H1 (cell line): ENCODE measurements at regions not wholly inside any gene's neighbourhood (a gene's known extent, or its start where the extent isn't known, plus 50 kb on each side); places are given as distances from the start of the nearest gene placed in this dataset.

Experiments
- CTCF ChIA-PET: fragments of 300-600 bp; sonication (Branson Sonifier 250); formaldehyde crosslinking; loops from one replicate; lab custom pipeline; 2021; ENCODE audit not compliant: partially characterized antibody; lab: Charles Lee
- POLR2A ChIA-PET: fragments of 300-600 bp; sonication (Branson Sonifier 250); formaldehyde crosslinking; loops from one replicate; lab custom pipeline; 2021; ENCODE audit warnings: inconsistent platforms; ENCODE audit not compliant: partially characterized antibody; lab: Charles Lee
- DNase-seq, 2 experiments: peaks; one replicate each; pipeline versions ENCODE4 v3.0.0 to v3.0.0-alpha.2; 2010 to 2022; ENCODE audit warnings: low spot score in 2 of 2, low read depth in 1 of 2, mixed read lengths in 1 of 2
- FAIRE-seq: peaks from 2 replicates; lab custom pipeline; 2011; peaks lifted over from hg19 to GRCh38; lab: Jason Lieb, UNC
- H2AFZ ChIP-seq: 2 replicates; pipeline ENCODE4 v1.8.1; 2012; ENCODE audit warnings: low read length, inconsistent platforms
- H2AK5ac ChIP-seq: 2 replicates; pipeline ENCODE4 v1.6.1; 2013; ENCODE audit warnings: low read depth, low read length
- H2BK120ac ChIP-seq: replicated peaks from 2 replicates; pipeline ENCODE3; 2013; ENCODE audit warnings: low read depth, low read length, inconsistent platforms
- H2BK12ac ChIP-seq: 2 replicates; pipeline ENCODE4 v1.6.1; 2013; ENCODE audit warnings: low read depth, low read length
- H2BK15ac ChIP-seq: 2 replicates; pipeline ENCODE4 v1.6.1; 2013; ENCODE audit warnings: low read length
- H2BK20ac ChIP-seq: 2 replicates; pipeline ENCODE4 v1.6.1; 2013; ENCODE audit warnings: low read length
- H2BK5ac ChIP-seq: 2 replicates; pipeline ENCODE4 v1.6.1; 2013; ENCODE audit warnings: low read depth, low read length
- H3K14ac ChIP-seq: 2 replicates; pipeline ENCODE4 v1.6.1; 2013; ENCODE audit warnings: inconsistent platforms; ENCODE audit not compliant: insufficient read length
- H3K18ac ChIP-seq: 2 replicates; pipeline ENCODE4 v1.6.1; 2013; ENCODE audit warnings: low read length; ENCODE audit errors: extremely low read depth
- H3K23ac ChIP-seq: 2 replicates; pipeline ENCODE4 v1.6.1; 2013; ENCODE audit warnings: inconsistent platforms; ENCODE audit not compliant: insufficient read length
- H3K23me2 ChIP-seq: 2 replicates; pipeline ENCODE4 v1.6.1; 2013; ENCODE audit warnings: low read depth, low read length
- H3K27ac ChIP-seq: 2 replicates; pipeline ENCODE4 v1.6.1; 2011; ENCODE audit warnings: low read depth, low read length, inconsistent platforms
- H3K27me3 ChIP-seq, 4 experiments: replicated peaks in 1 of 4; 1 replicate in 1 of 4; 2 replicates in 3 of 4; pipeline versions ENCODE4 v1.6.1 to v1.8.1; 2011 to 2013; ENCODE audit warnings: low read length in 3 of 4, mild to moderate bottlenecking in 3 of 4, inconsistent platforms in 2 of 4, mixed read lengths in 2 of 4, moderate library complexity in 1 of 4; ENCODE audit not compliant: control insufficient read depth in 3 of 4, insufficient read depth in 3 of 4; ENCODE audit errors: extremely low read depth in 1 of 4
- H3K36me3 ChIP-seq, 4 experiments: 2 replicates each; pipeline versions ENCODE4 v1.6.1 to v1.8.1; 2011 to 2013; ENCODE audit warnings: mild to moderate bottlenecking in 4 of 4, low read length in 3 of 4, moderate library complexity in 2 of 4, control low read depth in 1 of 4, inconsistent platforms in 1 of 4; ENCODE audit not compliant: insufficient read depth in 4 of 4, control insufficient read depth in 2 of 4
- H3K4ac ChIP-seq: replicated peaks from 2 replicates; pipeline ENCODE3; 2013; ENCODE audit warnings: low read length, low read depth, mixed read lengths, inconsistent platforms; ENCODE audit not compliant: insufficient read length
- H3K4me1 ChIP-seq, 4 experiments: replicated peaks in 1 of 4; 1 replicate in 1 of 4; 2 replicates in 3 of 4; pipeline versions ENCODE4 v1.6.1 to v1.8.1; 2011 to 2013; ENCODE audit warnings: low read length in 3 of 4, inconsistent platforms in 2 of 4, mixed read lengths in 1 of 4; ENCODE audit not compliant: insufficient read depth in 4 of 4, control insufficient read depth in 3 of 4
- H3K4me2 ChIP-seq, 2 experiments: 2 replicates each; pipeline versions ENCODE4 v1.6.1 to v1.8.1; 2011 to 2013; ENCODE audit warnings: low read depth in 2 of 2, low read length in 2 of 2, control low read depth in 1 of 2, inconsistent platforms in 1 of 2, mild to moderate bottlenecking in 1 of 2; ENCODE audit not compliant: insufficient read depth in 1 of 2
- H3K4me3 ChIP-seq, 4 experiments: fragments of 200-600, 300-600 bp in 1 of 4; sonication (generic), shearing (Covaris generic), sonication (Bioruptor Twin) in 1 of 4; 2 replicates each; pipeline versions ENCODE4 v1.5.1 to v1.8.1; 2011 to 2016; ENCODE audit warnings: low read length in 4 of 4, low read depth in 3 of 4, control low read depth in 2 of 4, inconsistent platforms in 2 of 4, mild to moderate bottlenecking in 2 of 4, mixed read lengths in 1 of 4, moderate library complexity in 1 of 4; ENCODE audit not compliant: insufficient read depth in 2 of 4; ENCODE audit errors: extremely low read depth in 1 of 4
- H3K56ac ChIP-seq: replicated peaks from 2 replicates; pipeline ENCODE3; 2013; ENCODE audit warnings: low read depth, mild to moderate bottlenecking, mixed read lengths, low read length, inconsistent platforms; ENCODE audit not compliant: insufficient read length
- H3K79me1 ChIP-seq: 2 replicates; pipeline ENCODE4 v1.6.1; 2013; ENCODE audit warnings: low read depth, low read length, control low read depth
- H3K79me2 ChIP-seq, 2 experiments: 2 replicates each; pipeline versions ENCODE4 v1.6.1 to v1.8.1; 2012 to 2013; ENCODE audit warnings: low read length in 2 of 2, mild to moderate bottlenecking in 2 of 2, inconsistent platforms in 1 of 2; ENCODE audit not compliant: insufficient read depth in 2 of 2, control insufficient read depth in 1 of 2
- H3K9ac ChIP-seq, 4 experiments: replicated peaks in 1 of 4; 1 replicate in 1 of 4; 2 replicates in 3 of 4; pipeline versions ENCODE4 v1.6.1 to v1.8.1; 2011 to 2013; ENCODE audit warnings: low read depth in 3 of 4, low read length in 3 of 4, control low read depth in 2 of 4, mild to moderate bottlenecking in 2 of 4, moderate library complexity in 2 of 4, inconsistent platforms in 1 of 4; ENCODE audit errors: extremely low read depth in 1 of 4
- H3K9me3 ChIP-seq, 2 experiments: 2 replicates each; pipeline versions ENCODE4 v1.6.1 to v1.8.1; 2012 to 2013; ENCODE audit warnings: mild to moderate bottlenecking in 2 of 2, moderate library complexity in 2 of 2, control low read depth in 1 of 2, inconsistent platforms in 1 of 2, low read depth in 1 of 2, low read length in 1 of 2, mixed read lengths in 1 of 2; ENCODE audit not compliant: insufficient read depth in 2 of 2
- H4K20me1 ChIP-seq, 2 experiments: replicated peaks in 1 of 2; 2 replicates each; pipeline versions ENCODE3 to v1.8.1; 2011 to 2013; ENCODE audit warnings: inconsistent platforms in 2 of 2, low read length in 2 of 2, mild to moderate bottlenecking in 1 of 2; ENCODE audit not compliant: insufficient read depth in 2 of 2, control insufficient read depth in 1 of 2
- H4K5ac ChIP-seq: 2 replicates; pipeline ENCODE4 v1.6.1; 2013; ENCODE audit warnings: low read length, low read depth, mixed read lengths, inconsistent platforms; ENCODE audit not compliant: insufficient read length
- H4K8ac ChIP-seq: 2 replicates; pipeline ENCODE4 v1.8.0; 2013; ENCODE audit warnings: mild to moderate bottlenecking, moderate library complexity, low read length, inconsistent platforms; ENCODE audit not compliant: insufficient read depth; ENCODE audit errors: extremely low read depth
- H4K91ac ChIP-seq: replicated peaks from 2 replicates; pipeline ENCODE3; 2013; ENCODE audit warnings: low read length, mixed read lengths, inconsistent platforms; ENCODE audit not compliant: insufficient read length
- ASH2L ChIP-seq: fragments of 200-600, 300-600 bp; sonication (generic); IDR thresholded peaks from one replicate; pipeline ENCODE4 v1.7.1; 2017; ENCODE audit warnings: low read length
- BRCA1 ChIP-seq: IDR thresholded peaks from 2 replicates; pipeline ENCODE4 v1.6.1; 2012; ENCODE audit warnings: low read depth, low read length, improper control_type of control experiment
- CTBP2 ChIP-seq: IDR thresholded peaks from 2 replicates; pipeline ENCODE4 v1.7.0; 2011; ENCODE audit warnings: borderline replicate concordance, mild to moderate bottlenecking, moderate library complexity, mixed read lengths, low read length; ENCODE audit not compliant: insufficient read depth, insufficient read length
- EZH2 ChIP-seq: fragments of 200-600 bp; sonication (generic); IDR thresholded peaks from 2 replicates; pipeline ENCODE4 v1.7.1; 2012; ENCODE audit warnings: low read depth, mild to moderate bottlenecking, moderate library complexity, low read length, inconsistent platforms; ENCODE audit not compliant: severe bottlenecking
- HDAC6 ChIP-seq: IDR thresholded peaks from one replicate; pipeline ENCODE4 v1.7.1; 2012; ENCODE audit warnings: low read depth, mild to moderate bottlenecking, inconsistent platforms, low read length, moderate library complexity
- KDM4A ChIP-seq: IDR thresholded peaks from one replicate; pipeline ENCODE4 v1.7.1; 2012; ENCODE audit warnings: low read depth, mild to moderate bottlenecking, moderate library complexity, low read length, inconsistent platforms; ENCODE audit not compliant: severe bottlenecking
- MAFK ChIP-seq: IDR thresholded peaks from 2 replicates; pipeline ENCODE4 v1.6.1; 2012; ENCODE audit warnings: low read depth, mild to moderate bottlenecking, improper control_type of control experiment, low read length
- NANOG ChIP-seq: IDR thresholded peaks from 2 replicates; pipeline ENCODE4 v1.6.1; 2011; ENCODE audit warnings: low read length, low read depth, mild to moderate bottlenecking, inconsistent platforms; ENCODE audit not compliant: insufficient read depth, poor library complexity, severe bottlenecking
- POLR2A ChIP-seq, 2 experiments: IDR thresholded peaks; 1 replicate in 1 of 2; 2 replicates in 1 of 2; pipeline ENCODE4 v1.6.1; 2011; ENCODE audit warnings: low read depth in 2 of 2, low read length in 2 of 2, mild to moderate bottlenecking in 2 of 2; ENCODE audit errors: control extremely low read depth in 1 of 2
- SIRT6 ChIP-seq: IDR thresholded peaks from one replicate; pipeline ENCODE4 v1.7.1; 2012; ENCODE audit warnings: low read length, inconsistent platforms
- TAF7 ChIP-seq: optimal IDR thresholded peaks from 2 replicates; pipeline ENCODE3; 2011; ENCODE audit warnings: low read depth, mild to moderate bottlenecking, inconsistent platforms, low read length, moderate library complexity, borderline replicate concordance
- TF ChIP-seq, protein P1 (sequence below), 3 experiments: IDR thresholded peaks; 1 replicate in 2 of 3; 2 replicates in 1 of 3; pipeline versions ENCODE4 v1.5.1 to v1.6.1; 2011; ENCODE audit warnings: low read length in 3 of 3, mild to moderate bottlenecking in 3 of 3, inconsistent platforms in 2 of 3, low read depth in 1 of 3, moderate library complexity in 1 of 3; ENCODE audit not compliant: insufficient read depth in 1 of 3; ENCODE audit errors: control extremely low read depth in 1 of 3
- TF ChIP-seq, protein P2 (sequence below): IDR thresholded peaks from 2 replicates; pipeline ENCODE4 v1.6.1; 2011; ENCODE audit warnings: low read depth, mild to moderate bottlenecking, low read length; ENCODE audit not compliant: insufficient read depth

DNA sequence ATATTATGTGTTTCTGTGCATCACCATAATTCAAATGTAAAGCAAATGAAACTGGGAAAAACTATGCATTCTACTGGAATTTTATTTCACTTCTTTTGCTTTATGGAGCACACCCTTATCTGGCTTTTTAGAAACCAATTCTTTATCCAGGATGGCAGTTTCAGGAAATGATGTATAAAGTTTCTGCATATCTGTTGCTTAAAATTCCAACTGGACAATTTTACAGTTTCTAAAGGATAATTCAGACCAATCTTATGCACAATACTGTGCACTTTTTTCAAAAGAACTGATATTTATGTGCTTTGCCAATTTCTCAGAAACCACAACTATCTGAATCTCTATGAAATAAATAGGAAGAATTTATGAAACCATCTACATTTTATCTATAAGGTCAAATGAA lies 246.5 kb upstream of the MIR17HG start:
- Histone ChIP-seq H3K4ac (no peak overlapping the region), H3K18ac (no peak overlapping the region), H2BK5ac (no peak overlapping the region), H3K27ac (no peak overlapping the region), H3K4me2 (no peak overlapping the region), H3K14ac (no peak overlapping the region), H3K79me2 (no peaks in the 10 kb centered on the region), H4K20me1 (no peaks in the 10 kb centered on the region), H2BK20ac (no peak overlapping the region), H2AFZ (no peak overlapping the region), H3K9me3 (no peaks in the 10 kb centered on the region), H2BK12ac (no peak overlapping the region), H3K23ac (no peak overlapping the region), H3K79me1 (no peaks in the 10 kb centered on the region), H4K5ac (no peak overlapping the region), H3K4me1 (no peaks in the 10 kb centered on the region), H2BK15ac (no peak overlapping the region), H3K23me2 (no peaks in the 10 kb centered on the region), H3K56ac (no peak overlapping the region), H2BK120ac (no peak overlapping the region), H3K4me3 (no peak overlapping the region), H3K27me3 (peaks cover 0 to 1% (median 0%) of the 10 kb centered on the region in 4 experiments; a peak in 1 of 7 replicates), H3K36me3 (no peaks in the 10 kb centered on the region), H4K8ac (no peak overlapping the region), H3K9ac (no peak overlapping the region), H4K91ac (no peak overlapping the region), H2AK5ac (no peak overlapping the region)
- CTCF ChIA-PET: no interaction called here
- no peak for DNase-seq
- POLR2A ChIA-PET: no interaction called here
- no peak for FAIRE-seq
- TF ChIP-seq, protein P1, sequence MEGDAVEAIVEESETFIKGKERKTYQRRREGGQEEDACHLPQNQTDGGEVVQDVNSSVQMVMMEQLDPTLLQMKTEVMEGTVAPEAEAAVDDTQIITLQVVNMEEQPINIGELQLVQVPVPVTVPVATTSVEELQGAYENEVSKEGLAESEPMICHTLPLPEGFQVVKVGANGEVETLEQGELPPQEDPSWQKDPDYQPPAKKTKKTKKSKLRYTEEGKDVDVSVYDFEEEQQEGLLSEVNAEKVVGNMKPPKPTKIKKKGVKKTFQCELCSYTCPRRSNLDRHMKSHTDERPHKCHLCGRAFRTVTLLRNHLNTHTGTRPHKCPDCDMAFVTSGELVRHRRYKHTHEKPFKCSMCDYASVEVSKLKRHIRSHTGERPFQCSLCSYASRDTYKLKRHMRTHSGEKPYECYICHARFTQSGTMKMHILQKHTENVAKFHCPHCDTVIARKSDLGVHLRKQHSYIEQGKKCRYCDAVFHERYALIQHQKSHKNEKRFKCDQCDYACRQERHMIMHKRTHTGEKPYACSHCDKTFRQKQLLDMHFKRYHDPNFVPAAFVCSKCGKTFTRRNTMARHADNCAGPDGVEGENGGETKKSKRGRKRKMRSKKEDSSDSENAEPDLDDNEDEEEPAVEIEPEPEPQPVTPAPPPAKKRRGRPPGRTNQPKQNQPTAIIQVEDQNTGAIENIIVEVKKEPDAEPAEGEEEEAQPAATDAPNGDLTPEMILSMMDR (IDR thresholded peaks at IDR 0.05; ENCODE audit: control extremely low read depth in 1 of 3, insufficient read depth in 1 of 3, low read depth in 1 of 3, low read length in 3 of 3): no peak
- no peak for TF ChIP-seq EZH2
- TF ChIP-seq SIRT6: no peak
- no peak for TF ChIP-seq TAF7
- no peak for TF ChIP-seq NANOG
- no peak for TF ChIP-seq POLR2A (IDR thresholded peaks at IDR 0.05; ENCODE audit: control extremely low read depth in 1 of 2, low read depth in 2 of 2, low read length in 2 of 2)
- no peak for TF ChIP-seq HDAC6
- TF ChIP-seq CTBP2: no peak
- no peak for TF ChIP-seq MAFK
- TF ChIP-seq ASH2L: no peak
- TF ChIP-seq, protein P2, sequence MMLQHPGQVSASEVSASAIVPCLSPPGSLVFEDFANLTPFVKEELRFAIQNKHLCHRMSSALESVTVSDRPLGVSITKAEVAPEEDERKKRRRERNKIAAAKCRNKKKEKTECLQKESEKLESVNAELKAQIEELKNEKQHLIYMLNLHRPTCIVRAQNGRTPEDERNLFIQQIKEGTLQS: no peak
- no peak for TF ChIP-seq KDM4A
- TF ChIP-seq BRCA1: no peak
